GM20000 (cell line): ENCODE measurements at regions not wholly inside any gene's neighbourhood (a gene's known extent, or its start where the extent isn't known, plus 50 kb on each side); places are given as distances from the start of the nearest gene placed in this dataset.

Experiments used
- DNase-seq: peaks from one replicate; pipeline ENCODE4 v3.0.0; 2012; ENCODE audit warnings: low spot score
- TF ChIP-seq, protein P1 (sequence below): IDR thresholded peaks from 2 replicates; pipeline ENCODE4 v1.5.1; 2012; ENCODE audit warnings: mild to moderate bottlenecking, control low read depth; ENCODE audit errors: extremely low read depth, missing control alignments

DNA sequence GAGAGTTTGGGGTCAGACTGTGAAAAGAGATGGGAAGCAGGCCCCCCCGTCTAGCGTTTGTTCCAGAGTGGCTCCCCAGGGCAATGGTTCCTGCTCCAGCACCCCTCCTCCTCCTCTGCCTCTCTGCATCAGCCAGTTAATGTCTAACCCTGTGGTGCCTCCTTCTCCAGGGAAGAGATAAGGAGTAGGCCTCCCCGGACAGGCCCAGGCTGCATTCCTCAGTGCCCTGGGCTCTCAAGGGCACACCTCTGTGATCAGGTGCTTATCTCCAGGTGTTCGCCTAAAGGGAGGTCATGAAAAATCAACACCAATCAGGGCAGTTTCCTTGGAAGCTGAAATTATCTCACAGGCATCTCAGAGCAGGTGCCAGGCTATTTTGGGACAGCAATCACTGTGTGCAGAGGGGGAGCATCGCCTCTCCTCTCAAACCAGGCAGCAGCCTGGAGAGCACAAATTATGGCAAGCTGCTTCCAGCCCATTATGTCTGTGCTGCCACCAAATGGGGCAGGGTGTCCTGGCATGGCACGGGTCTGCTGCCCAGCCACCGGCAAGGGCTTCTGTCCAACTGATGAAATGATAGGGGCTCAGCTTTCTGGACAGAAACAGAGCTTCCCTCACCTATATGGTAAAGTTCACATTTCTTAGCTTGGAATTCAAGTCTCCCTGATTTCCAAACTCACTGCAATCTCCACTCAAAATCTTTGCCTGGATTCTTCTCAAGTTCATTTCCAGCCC lies 255.8 kb upstream of the SLC14A2 start:
- TF ChIP-seq, protein P1, sequence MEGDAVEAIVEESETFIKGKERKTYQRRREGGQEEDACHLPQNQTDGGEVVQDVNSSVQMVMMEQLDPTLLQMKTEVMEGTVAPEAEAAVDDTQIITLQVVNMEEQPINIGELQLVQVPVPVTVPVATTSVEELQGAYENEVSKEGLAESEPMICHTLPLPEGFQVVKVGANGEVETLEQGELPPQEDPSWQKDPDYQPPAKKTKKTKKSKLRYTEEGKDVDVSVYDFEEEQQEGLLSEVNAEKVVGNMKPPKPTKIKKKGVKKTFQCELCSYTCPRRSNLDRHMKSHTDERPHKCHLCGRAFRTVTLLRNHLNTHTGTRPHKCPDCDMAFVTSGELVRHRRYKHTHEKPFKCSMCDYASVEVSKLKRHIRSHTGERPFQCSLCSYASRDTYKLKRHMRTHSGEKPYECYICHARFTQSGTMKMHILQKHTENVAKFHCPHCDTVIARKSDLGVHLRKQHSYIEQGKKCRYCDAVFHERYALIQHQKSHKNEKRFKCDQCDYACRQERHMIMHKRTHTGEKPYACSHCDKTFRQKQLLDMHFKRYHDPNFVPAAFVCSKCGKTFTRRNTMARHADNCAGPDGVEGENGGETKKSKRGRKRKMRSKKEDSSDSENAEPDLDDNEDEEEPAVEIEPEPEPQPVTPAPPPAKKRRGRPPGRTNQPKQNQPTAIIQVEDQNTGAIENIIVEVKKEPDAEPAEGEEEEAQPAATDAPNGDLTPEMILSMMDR: no peak
- DNase-seq: no peak

DNA sequence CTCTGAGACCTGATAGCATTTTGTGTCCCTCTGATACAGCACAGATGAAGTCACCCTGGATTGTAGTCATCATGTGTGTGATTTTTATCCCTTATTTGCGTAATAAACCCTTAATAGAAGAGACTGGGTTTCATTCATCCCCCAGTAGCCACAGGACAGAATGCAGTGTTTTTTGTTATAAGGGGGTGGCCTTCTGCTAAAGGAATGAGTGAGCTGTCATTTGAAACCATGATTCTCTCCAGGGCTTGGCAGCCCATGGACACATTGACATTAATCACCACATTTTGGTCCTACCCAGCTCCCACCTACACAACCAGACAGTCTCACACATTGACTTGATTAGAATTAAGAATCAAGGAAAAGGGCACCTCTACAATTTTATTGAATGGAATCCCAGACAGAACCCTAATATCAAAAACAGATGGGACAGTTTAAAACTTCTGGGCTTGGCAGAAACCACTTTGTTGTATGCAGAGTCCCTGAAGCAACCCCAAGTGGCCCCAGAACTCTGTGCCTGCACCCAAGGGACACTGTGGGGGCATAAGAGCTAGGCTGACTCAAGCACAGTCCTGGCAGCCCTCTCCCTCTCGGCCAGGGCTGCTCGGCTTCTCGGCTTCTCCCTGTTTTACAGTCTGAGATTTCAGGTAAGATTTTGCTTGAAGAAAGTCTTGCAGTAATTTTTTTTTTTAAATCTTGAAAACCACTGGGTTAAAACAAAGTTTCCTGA lies 254.0 kb upstream of the SLC14A2 start:
- TF ChIP-seq, protein P1: no peak
- DNase-seq: no peak

DNA sequence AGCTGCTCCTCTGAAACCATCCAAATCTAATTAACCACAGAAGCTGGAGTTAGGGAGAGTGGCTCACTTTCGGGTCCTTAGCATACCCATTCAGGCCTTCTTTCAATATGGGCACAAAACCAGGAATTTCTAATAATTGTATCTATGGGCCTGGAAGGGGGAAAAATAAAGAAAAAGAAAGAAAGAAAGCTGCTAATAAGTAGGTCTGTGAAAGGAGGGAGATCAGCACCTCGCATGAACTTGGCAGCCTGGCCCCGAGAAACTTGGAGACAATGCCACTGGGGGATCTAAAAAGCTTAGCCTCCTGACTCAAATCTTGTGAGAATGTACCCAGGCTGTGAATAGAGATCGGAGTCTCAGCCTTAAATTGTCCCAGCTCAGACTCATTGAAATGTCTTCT lies 252.1 kb upstream of the SLC14A2 start:
- no peak for DNase-seq
- TF ChIP-seq, protein P1: no peak

DNA sequence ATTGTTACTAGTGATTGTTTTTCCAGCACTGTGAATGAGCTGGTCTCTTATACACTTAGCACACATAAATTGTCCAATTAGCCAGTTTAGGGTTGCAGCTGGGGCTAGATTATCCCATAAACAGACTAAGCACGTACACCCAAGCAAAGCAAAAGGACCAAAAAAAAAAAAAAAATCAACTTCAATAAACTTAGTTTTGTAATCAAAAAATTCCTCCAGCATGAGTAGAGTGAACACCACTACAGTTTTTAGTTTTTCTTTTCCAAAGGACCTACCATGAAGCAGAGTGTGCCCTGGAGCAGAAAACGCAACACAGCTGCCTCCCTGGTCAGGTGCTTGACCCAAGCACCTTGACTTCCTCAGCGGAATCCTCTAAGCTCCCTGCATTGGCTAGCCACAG lies 249.4 kb upstream of the SLC14A2 start:
- TF ChIP-seq, protein P1: no peak
- no peak for DNase-seq

DNA sequence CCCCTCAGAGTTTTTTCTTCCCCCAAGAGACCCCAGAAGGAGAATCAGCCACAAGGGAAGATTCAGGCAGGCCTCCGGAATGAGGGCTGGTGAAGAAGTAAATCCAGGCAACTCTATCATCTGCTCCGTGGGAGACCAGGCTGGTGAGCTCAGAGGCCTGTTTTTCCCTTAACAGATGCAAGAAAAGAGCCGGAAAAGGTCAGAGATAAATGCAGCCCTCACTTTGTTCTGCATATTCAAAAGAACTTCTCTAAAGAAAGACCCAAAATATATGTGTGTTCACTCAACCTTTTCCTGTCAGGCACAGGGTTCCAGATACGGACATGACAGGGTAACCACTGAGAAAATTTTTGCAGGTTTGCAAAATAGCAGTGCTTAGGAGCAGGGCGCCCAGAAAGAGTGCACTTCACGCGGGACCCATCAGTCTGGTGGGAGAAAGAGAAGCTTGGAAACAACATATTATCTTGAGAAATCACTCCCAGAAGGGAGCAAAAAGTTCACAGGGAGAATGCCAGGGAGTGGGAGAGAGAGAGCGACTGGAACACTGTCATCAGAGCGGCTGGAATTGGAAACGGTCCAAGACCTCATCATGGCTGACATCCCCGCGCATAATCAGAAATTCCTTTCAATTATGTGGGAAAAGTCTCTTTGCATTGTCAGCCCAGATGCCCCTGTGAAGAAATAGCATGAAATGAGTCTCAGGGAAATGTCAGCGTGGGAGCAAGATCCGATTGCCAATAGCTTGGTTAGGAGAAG lies 244.8 kb upstream of the SLC14A2 start:
- no peak for DNase-seq
- TF ChIP-seq, protein P1: no peak

DNA sequence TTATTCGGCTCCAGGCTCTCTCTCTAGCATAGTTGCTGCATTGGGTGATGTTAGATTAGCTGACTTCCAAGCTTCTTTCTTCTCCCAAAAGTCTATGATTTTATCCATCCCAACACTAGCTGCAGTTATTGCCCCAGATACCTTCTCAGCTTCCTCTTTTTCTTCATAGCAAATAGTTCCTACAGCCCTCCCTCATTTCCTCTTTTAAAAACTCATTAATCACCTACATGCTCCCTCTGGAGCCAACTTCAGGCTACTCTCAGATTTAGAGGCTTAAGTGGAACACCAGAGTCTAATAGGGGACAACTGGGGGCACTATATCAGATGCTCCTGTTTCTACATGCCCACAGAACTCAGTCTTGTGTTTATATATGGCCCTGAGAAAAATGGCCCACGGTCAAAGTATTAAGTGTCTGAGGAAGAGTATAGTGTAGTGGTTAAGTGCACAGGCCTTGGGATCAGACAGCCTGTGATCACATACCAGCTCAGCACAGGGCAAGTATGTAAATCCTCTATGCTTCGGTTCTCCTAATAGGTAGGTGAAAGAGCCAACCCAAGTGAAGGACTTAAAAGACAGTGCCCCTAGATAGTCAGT lies 241.9 kb upstream of the SLC14A2 start:
- TF ChIP-seq, protein P1: no peak
- no peak for DNase-seq
